ENCODE measurements at regions not wholly inside any gene's neighbourhood (a gene's known extent, or its start where the extent isn't known, plus 50 kb on each side); places are given as distances from the start of the nearest gene placed in this dataset.

- Histone ChIP-seq H3K4me1 (no peaks in the 10 kb centered on the region), H3K36me3 (no peaks in the 10 kb centered on the region), H3K9me3 (no peaks in the 10 kb centered on the region), H3K27ac (no peak overlapping the region), H3K27me3 (no peaks in the 10 kb centered on the region), H3K4me3 (no peak overlapping the region)
- DNase-seq = no peak
- no peak for ATAC-seq
- intact Hi-C loops (cut with DNase I) = no loop called here
- peak in 2 of 4 donors; percentile 5 to 6 for TF ChIP-seq CTCF (IDR thresholded peaks at IDR 0.05)
- no peak for TF ChIP-seq POLR2A (IDR thresholded peaks at IDR 0.05)
- WGBS (ENCODE audit: insufficient coverage, low coverage, low lambda C conversion rate, missing lambda C conversion rate) = 55% methylated on average over 5 of the region's 5 CpGs
Observed at GRCh38 chr5:166341740-166342337, 1949.6 kb upstream of the WWC1 start.

GRCh38 chr5:166342402-166342801, 1949.0 kb upstream of the WWC1 start:
- intact Hi-C loops (cut with DNase I) = no loop called here
- H3K27ac ChIP-seq = no peak overlapping the region
- ATAC-seq = peak in 1 of 4 donors; percentile 18
- 58% methylated on average over 3 of the region's 3 CpGs for WGBS (ENCODE audit: insufficient coverage, low coverage, low lambda C conversion rate, missing lambda C conversion rate)
- TF ChIP-seq POLR2A (IDR thresholded peaks at IDR 0.05) (no peak), CTCF (IDR thresholded peaks at IDR 0.05) (no peak)
- H3K9me3 ChIP-seq = no peaks in the 10 kb centered on the region
- no peak for DNase-seq
- no peaks in the 10 kb centered on the region for H3K36me3 ChIP-seq
- no peak overlapping the region for H3K4me3 ChIP-seq
- H3K4me1 ChIP-seq = no peaks in the 10 kb centered on the region
- H3K27me3 ChIP-seq = no peaks in the 10 kb centered on the region

- intact Hi-C loops (cut with DNase I) = no loop called here
- H3K4me3 ChIP-seq = no peak overlapping the region
- TF ChIP-seq CTCF (IDR thresholded peaks at IDR 0.05) (no peak), POLR2A (IDR thresholded peaks at IDR 0.05) (no peak)
- no peak overlapping the region for H3K27ac ChIP-seq
- H3K4me1 ChIP-seq = no peaks in the 10 kb centered on the region
- no peak for ATAC-seq
- H3K9me3 ChIP-seq = no peaks in the 10 kb centered on the region
- WGBS (ENCODE audit: insufficient coverage, low coverage, low lambda C conversion rate, missing lambda C conversion rate) = 35% methylated on average over 3 of the region's 3 CpGs
- H3K27me3 ChIP-seq = no peaks in the 10 kb centered on the region
- no peaks in the 10 kb centered on the region for H3K36me3 ChIP-seq
- DNase-seq = no peak
Observed at GRCh38 chr5:166346726-166347374, 1944.6 kb upstream of the WWC1 start.

GRCh38 chr5:166349046-166349445, 1942.4 kb upstream of the WWC1 start:
- H3K36me3 ChIP-seq = no peaks in the 10 kb centered on the region
- no peaks in the 10 kb centered on the region for H3K27me3 ChIP-seq
- no peak for ATAC-seq
- no peaks in the 10 kb centered on the region for H3K4me1 ChIP-seq
- H3K4me3 ChIP-seq = no peak overlapping the region
- TF ChIP-seq POLR2A (IDR thresholded peaks at IDR 0.05) = no peak
- TF ChIP-seq CTCF (IDR thresholded peaks at IDR 0.05) = no peak
- intact Hi-C loops (cut with DNase I) = no loop called here
- 40% methylated on average over 1 of the region's 1 CpG for WGBS (ENCODE audit: insufficient coverage, low coverage, low lambda C conversion rate, missing lambda C conversion rate)
- H3K9me3 ChIP-seq = no peaks in the 10 kb centered on the region
- DNase-seq = no peak
- H3K27ac ChIP-seq = no peak overlapping the region
